ENCODE measurements at regions not wholly inside any gene's neighbourhood (a gene's known extent, or its start where the extent isn't known, plus 50 kb on each side); places are given as distances from the start of the nearest gene placed in this dataset.

GRCh38 chr1:5564578-5565257, 427.5 kb downstream of the NPHP4 start (continued):
- no peak for TF ChIP-seq ZBTB33 (IDR thresholded peaks at IDR 0.05)
- no peak for TF ChIP-seq SP1 (IDR thresholded peaks at IDR 0.05)
- no peak for TF ChIP-seq RAD21 (IDR thresholded peaks at IDR 0.05)
- TF ChIP-seq NR2F2 (IDR thresholded peaks at IDR 0.05), result no peak

- no peak overlapping the region for H3K27ac ChIP-seq (ENCODE audit: low read depth in 1 of 2, low read length in 2 of 2)
- no peaks in the 10 kb centered on the region for H3K27me3 ChIP-seq (ENCODE audit: control insufficient read depth in 4 of 4, insufficient read depth in 4 of 4, low read length in 3 of 4)
- H3K4me3 ChIP-seq (ENCODE audit: low read depth in 1 of 3, low read length in 3 of 3), result no peak overlapping the region
- no peak overlapping the region for H3K9ac ChIP-seq (ENCODE audit: low read depth in 1 of 2, low read length in 2 of 2)
- H3K36me3 ChIP-seq (ENCODE audit: control insufficient read depth in 4 of 4, insufficient read depth in 3 of 4, low read depth in 1 of 4, low read length in 3 of 4), result no peaks in the 10 kb centered on the region
- no peaks in the 10 kb centered on the region for H3K4me1 ChIP-seq (ENCODE audit: control insufficient read depth in 4 of 4, insufficient read depth in 4 of 4, low read length in 3 of 4)
- peak; percentile 22 for DNase-seq (ENCODE audit: low spot score)
- WGBS, result 77% methylated on average over 14 of the region's 14 CpGs
- TF ChIP-seq FOXA1 (IDR thresholded peaks at IDR 0.05), result no peak
- TF ChIP-seq, protein P1, sequence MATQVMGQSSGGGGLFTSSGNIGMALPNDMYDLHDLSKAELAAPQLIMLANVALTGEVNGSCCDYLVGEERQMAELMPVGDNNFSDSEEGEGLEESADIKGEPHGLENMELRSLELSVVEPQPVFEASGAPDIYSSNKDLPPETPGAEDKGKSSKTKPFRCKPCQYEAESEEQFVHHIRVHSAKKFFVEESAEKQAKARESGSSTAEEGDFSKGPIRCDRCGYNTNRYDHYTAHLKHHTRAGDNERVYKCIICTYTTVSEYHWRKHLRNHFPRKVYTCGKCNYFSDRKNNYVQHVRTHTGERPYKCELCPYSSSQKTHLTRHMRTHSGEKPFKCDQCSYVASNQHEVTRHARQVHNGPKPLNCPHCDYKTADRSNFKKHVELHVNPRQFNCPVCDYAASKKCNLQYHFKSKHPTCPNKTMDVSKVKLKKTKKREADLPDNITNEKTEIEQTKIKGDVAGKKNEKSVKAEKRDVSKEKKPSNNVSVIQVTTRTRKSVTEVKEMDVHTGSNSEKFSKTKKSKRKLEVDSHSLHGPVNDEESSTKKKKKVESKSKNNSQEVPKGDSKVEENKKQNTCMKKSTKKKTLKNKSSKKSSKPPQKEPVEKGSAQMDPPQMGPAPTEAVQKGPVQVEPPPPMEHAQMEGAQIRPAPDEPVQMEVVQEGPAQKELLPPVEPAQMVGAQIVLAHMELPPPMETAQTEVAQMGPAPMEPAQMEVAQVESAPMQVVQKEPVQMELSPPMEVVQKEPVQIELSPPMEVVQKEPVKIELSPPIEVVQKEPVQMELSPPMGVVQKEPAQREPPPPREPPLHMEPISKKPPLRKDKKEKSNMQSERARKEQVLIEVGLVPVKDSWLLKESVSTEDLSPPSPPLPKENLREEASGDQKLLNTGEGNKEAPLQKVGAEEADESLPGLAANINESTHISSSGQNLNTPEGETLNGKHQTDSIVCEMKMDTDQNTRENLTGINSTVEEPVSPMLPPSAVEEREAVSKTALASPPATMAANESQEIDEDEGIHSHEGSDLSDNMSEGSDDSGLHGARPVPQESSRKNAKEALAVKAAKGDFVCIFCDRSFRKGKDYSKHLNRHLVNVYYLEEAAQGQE (IDR thresholded peaks at IDR 0.05), result no peak
- no peak for TF ChIP-seq TAF1 (conservative IDR thresholded peaks at IDR 0.05)
- no peak for TF ChIP-seq SP1 (IDR thresholded peaks at IDR 0.05)
- no peak for TF ChIP-seq MAX (IDR thresholded peaks at IDR 0.05)
- TF ChIP-seq ZBTB33 (IDR thresholded peaks at IDR 0.05), result no peak
- no peak for TF ChIP-seq RAD21 (IDR thresholded peaks at IDR 0.05)
- no peak for TF ChIP-seq HNF4G (IDR thresholded peaks at IDR 0.05)
- TF ChIP-seq GABPA (IDR thresholded peaks at IDR 0.05 in 1 of 2, conservative IDR thresholded peaks at IDR 0.05 in 1 of 2), result no peak
- peaks cover 0 to 9% (median 6%) of the 10 kb centered on the region in 4 donors for H3K9me3 ChIP-seq (ENCODE audit: control insufficient read depth in 4 of 4, low read length in 3 of 4)
These were observed 428.2 kb downstream of the NPHP4 start for GRCh38 chr1:5563861-5564577.

DNA sequence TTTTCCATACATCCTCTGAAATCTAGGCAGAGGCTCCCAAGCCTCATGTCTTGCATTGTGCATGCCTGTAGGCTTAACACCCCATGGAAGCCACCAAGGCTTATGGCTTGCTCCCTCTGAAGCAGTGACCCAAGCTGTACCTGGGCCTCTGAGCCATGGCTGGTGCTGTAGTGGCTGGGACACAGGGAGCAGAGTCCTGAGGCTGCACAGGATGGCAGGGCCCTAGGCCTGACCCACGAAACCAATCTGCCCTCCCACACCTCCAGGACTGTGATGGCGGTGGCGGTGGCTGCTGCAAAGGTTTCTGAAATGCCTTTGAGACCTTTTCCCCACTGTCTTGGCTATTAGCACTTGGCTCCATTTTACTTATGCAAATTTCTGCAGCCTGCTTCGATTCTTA, 429.5 kb downstream of the NPHP4 start:
- no peaks in the 10 kb centered on the region for H3K4me1 ChIP-seq (ENCODE audit: control insufficient read depth in 4 of 4, insufficient read depth in 4 of 4, low read length in 3 of 4)
- no peak overlapping the region for H3K27ac ChIP-seq (ENCODE audit: low read depth in 1 of 2, low read length in 2 of 2)
- 81% methylated on average over 4 of the region's 4 CpGs for WGBS
- H3K36me3 ChIP-seq (ENCODE audit: control insufficient read depth in 4 of 4, insufficient read depth in 3 of 4, low read depth in 1 of 4, low read length in 3 of 4), result no peaks in the 10 kb centered on the region
- peak; percentile 6 for DNase-seq (ENCODE audit: low spot score)
- H3K9me3 ChIP-seq (ENCODE audit: control insufficient read depth in 4 of 4, low read length in 3 of 4), result peaks cover 2 to 8% (median 4%) of the 10 kb centered on the region in 4 donors
- TF ChIP-seq FOXA1 (IDR thresholded peaks at IDR 0.05) (no peak), RAD21 (IDR thresholded peaks at IDR 0.05) (no peak), TAF1 (conservative IDR thresholded peaks at IDR 0.05) (no peak), CTCF (IDR thresholded peaks at IDR 0.05; ENCODE audit: low read depth, low read length, missing input control) (no peak), EGR1 (IDR thresholded peaks at IDR 0.05; ENCODE audit: low read depth in 2 of 2) (no peak), SP1 (IDR thresholded peaks at IDR 0.05) (no peak), HNF4A (conservative IDR thresholded peaks at IDR 0.05) (no peak), NR2F2 (IDR thresholded peaks at IDR 0.05) (no peak), RXRA (IDR thresholded peaks at IDR 0.05) (no peak), MAX (IDR thresholded peaks at IDR 0.05) (no peak), YY1 (IDR thresholded peaks at IDR 0.05) (no peak)
- TF ChIP-seq, protein P2, sequence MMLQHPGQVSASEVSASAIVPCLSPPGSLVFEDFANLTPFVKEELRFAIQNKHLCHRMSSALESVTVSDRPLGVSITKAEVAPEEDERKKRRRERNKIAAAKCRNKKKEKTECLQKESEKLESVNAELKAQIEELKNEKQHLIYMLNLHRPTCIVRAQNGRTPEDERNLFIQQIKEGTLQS (IDR thresholded peaks at IDR 0.05), result no peak
- H3K4me3 ChIP-seq (ENCODE audit: low read depth in 1 of 3, low read length in 3 of 3), result no peak overlapping the region
- no peaks in the 10 kb centered on the region for H3K27me3 ChIP-seq (ENCODE audit: control insufficient read depth in 4 of 4, insufficient read depth in 4 of 4, low read length in 3 of 4)
- H3K9ac ChIP-seq (ENCODE audit: low read depth in 1 of 2, low read length in 2 of 2), result no peak overlapping the region
